Smooth muscle cell (in vitro differentiated cells): ENCODE measurements at regions not wholly inside any gene's neighbourhood (a gene's known extent, or its start where the extent isn't known, plus 50 kb on each side); places are given as distances from the start of the nearest gene placed in this dataset.

Source experiments
- DNase-seq: peaks from one replicate; lab custom pipeline; 2025; ENCODE audit not compliant: unreplicated experiment; lab: John Stamatoyannopoulos, UW
- H2AFZ ChIP-seq: fragments of 200-600 bp; sonication (generic); 2 replicates; pipeline ENCODE4 v1.6.0; 2016; ENCODE audit warnings: antibody characterized with exemption, low read depth, mild to moderate bottlenecking
- H3F3A ChIP-seq: fragments of 200-600 bp; sonication (generic); 2 replicates; pipeline ENCODE4 v1.6.0; 2017; ENCODE audit warnings: antibody characterized with exemption, low read depth
- H3K27ac ChIP-seq: fragments of 200-600 bp; sonication (generic); 2 replicates; pipeline ENCODE4 v1.5.1; 2016; ENCODE audit warnings: low read depth, mild to moderate bottlenecking
- H3K27me3 ChIP-seq: fragments of 200-600 bp; sonication (generic); 2 replicates; pipeline ENCODE4 v1.6.1; 2016; ENCODE audit warnings: low read depth, mild to moderate bottlenecking
- H3K36me3 ChIP-seq: fragments of 200-600 bp; sonication (generic); 2 replicates; pipeline ENCODE4 v1.5.1; 2016; ENCODE audit warnings: low read depth
- H3K4me1 ChIP-seq: fragments of 200-600 bp; sonication (generic); 2 replicates; pipeline ENCODE4 v1.5.1; 2016; ENCODE audit warnings: low read depth
- H3K4me2 ChIP-seq: fragments of 200-600 bp; sonication (generic); 2 replicates; pipeline ENCODE4 v1.6.0; 2016; ENCODE audit warnings: mild to moderate bottlenecking
- H3K4me3 ChIP-seq: fragments of 200-600 bp; sonication (generic); 2 replicates; pipeline ENCODE4 v1.5.1; 2016; ENCODE audit warnings: mild to moderate bottlenecking
- H3K79me2 ChIP-seq: fragments of 200-600 bp; sonication (generic); 2 replicates; pipeline ENCODE4 v1.6.0; 2016; ENCODE audit warnings: low read depth, mild to moderate bottlenecking
- H3K9ac ChIP-seq: fragments of 200-600 bp; sonication (generic); 2 replicates; pipeline ENCODE4 v1.6.0; 2016; ENCODE audit warnings: low read depth
- H3K9me3 ChIP-seq: fragments of 200-600 bp; sonication (generic); replicated peaks from 2 replicates; pipeline ENCODE4 v1.5.1; 2016; ENCODE audit warnings: low read depth
- H4K20me1 ChIP-seq: fragments of 200-600 bp; sonication (generic); 2 replicates; pipeline ENCODE4 v1.6.0; 2016; ENCODE audit warnings: low read depth
- CTCF ChIP-seq: fragments of 200-600 bp; sonication (generic); IDR thresholded peaks from 2 replicates; pipeline ENCODE4 v1.5.1; 2017; ENCODE audit warnings: borderline replicate concordance, mild to moderate bottlenecking, antibody characterized with exemption; ENCODE audit not compliant: insufficient read depth, poor library complexity, severe bottlenecking
- WGBS: methylation state at CpG from one replicate; pipeline ENCODE4 v1.1.7; 2016; ENCODE audit warnings: low lambda C conversion rate; 5-methylcytosine and 5-hydroxymethylcytosine counted together

DNA sequence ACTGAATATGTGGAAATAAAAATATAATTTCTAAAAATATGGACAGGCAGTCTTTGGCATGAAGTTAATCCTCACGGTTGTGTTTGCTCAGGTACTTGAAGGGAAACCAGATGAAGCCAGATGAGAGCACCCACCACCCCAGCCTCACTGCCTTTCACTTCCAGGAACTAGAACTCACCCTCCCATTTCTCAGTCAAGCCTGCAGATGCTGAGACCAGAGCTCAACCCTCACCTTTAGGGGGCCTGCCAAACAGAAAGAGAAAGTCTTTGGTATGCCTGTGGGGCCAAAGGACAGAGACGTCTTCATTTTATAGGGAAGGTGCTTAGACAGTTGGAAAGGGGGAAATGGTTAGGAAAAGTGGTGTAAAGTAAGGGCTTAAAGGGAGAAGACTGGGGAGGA is 252.8 kb upstream of the PLET1 start:
- no peaks in the 10 kb centered on the region for H3K79me2 ChIP-seq
- H3K9ac ChIP-seq = no peak overlapping the region
- no peak for TF ChIP-seq CTCF
- H3K36me3 ChIP-seq = no peaks in the 10 kb centered on the region
- no peak overlapping the region for H2AFZ ChIP-seq
- H3K27ac ChIP-seq = no peak overlapping the region
- DNase-seq = no peak
- no peak overlapping the region for H3K4me3 ChIP-seq
- H3K9me3 ChIP-seq = no peaks in the 10 kb centered on the region
- H3K4me1 ChIP-seq = no peaks in the 10 kb centered on the region
- no peaks in the 10 kb centered on the region for H4K20me1 ChIP-seq
- no peak overlapping the region for H3K4me2 ChIP-seq
- H3K27me3 ChIP-seq = peaks cover 8% of the 10 kb centered on the region
- no peaks in the 10 kb centered on the region for H3F3A ChIP-seq
- WGBS = 81% methylated on average over 2 of the region's 2 CpGs

- H3K27ac ChIP-seq = no peak overlapping the region
- H4K20me1 ChIP-seq = no peaks in the 10 kb centered on the region
- no peak overlapping the region for H3K4me3 ChIP-seq
- 85% methylated on average over 5 of the region's 5 CpGs for WGBS
- no peak for DNase-seq
- no peak overlapping the region for H3K9ac ChIP-seq
- H3K4me1 ChIP-seq = no peaks in the 10 kb centered on the region
- no peaks in the 10 kb centered on the region for H3K79me2 ChIP-seq
- H2AFZ ChIP-seq = no peak overlapping the region
- TF ChIP-seq CTCF = no peak
- peaks cover 8% of the 10 kb centered on the region for H3K27me3 ChIP-seq
- H3K36me3 ChIP-seq = no peaks in the 10 kb centered on the region
- no peaks in the 10 kb centered on the region for H3K9me3 ChIP-seq
- no peak overlapping the region for H3K4me2 ChIP-seq
- no peaks in the 10 kb centered on the region for H3F3A ChIP-seq
These were observed 253.5 kb upstream of the PLET1 start for GRCh38 chr11:112514011-112514740.

- H3K79me2 ChIP-seq = no peaks in the 10 kb centered on the region
- no peak for DNase-seq
- no peaks in the 10 kb centered on the region for H3K36me3 ChIP-seq
- WGBS = 51% methylated on average over 2 of the region's 2 CpGs
- H4K20me1 ChIP-seq = no peaks in the 10 kb centered on the region
- no peak overlapping the region for H3K4me3 ChIP-seq
- H3F3A ChIP-seq = no peaks in the 10 kb centered on the region
- no peak for TF ChIP-seq CTCF
- no peak overlapping the region for H3K4me2 ChIP-seq
- H3K4me1 ChIP-seq = no peaks in the 10 kb centered on the region
- no peak overlapping the region for H3K27ac ChIP-seq
- no peaks in the 10 kb centered on the region for H3K9me3 ChIP-seq
- no peak overlapping the region for H2AFZ ChIP-seq
- no peak overlapping the region for H3K9ac ChIP-seq
- peaks cover 9% of the 10 kb centered on the region for H3K27me3 ChIP-seq
These were observed 255.6 kb upstream of the PLET1 start for GRCh38 chr11:112516261-112516660.

DNA sequence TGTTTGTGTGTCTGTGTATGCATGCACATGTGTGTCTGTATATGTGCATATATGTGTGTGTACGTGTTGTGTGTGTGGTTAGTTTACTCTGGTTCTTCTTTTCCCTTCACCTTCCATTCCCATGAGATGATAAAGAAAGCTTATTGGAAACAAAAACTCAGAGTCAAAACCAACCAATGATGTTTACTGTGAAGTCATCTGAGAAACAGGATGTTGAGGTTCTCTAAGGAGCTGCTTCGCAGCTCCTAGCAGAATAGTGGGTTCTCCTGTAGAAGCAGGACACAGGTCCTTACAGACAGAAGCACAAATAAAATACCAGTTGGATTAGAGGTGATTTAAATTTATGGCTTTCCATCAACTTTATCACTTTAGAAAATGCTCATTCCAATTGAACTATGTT is 256.1 kb upstream of the PLET1 start:
- no peak overlapping the region for H3K4me3 ChIP-seq
- H3K9me3 ChIP-seq = no peaks in the 10 kb centered on the region
- H3K4me1 ChIP-seq = no peaks in the 10 kb centered on the region
- no peak overlapping the region for H3K9ac ChIP-seq
- no peak overlapping the region for H3K4me2 ChIP-seq
- peaks cover 9% of the 10 kb centered on the region for H3K27me3 ChIP-seq
- no peaks in the 10 kb centered on the region for H4K20me1 ChIP-seq
- WGBS = 96% methylated on average over 2 of the region's 2 CpGs
- H2AFZ ChIP-seq = no peak overlapping the region
- H3K36me3 ChIP-seq = no peaks in the 10 kb centered on the region
- no peaks in the 10 kb centered on the region for H3K79me2 ChIP-seq
- H3F3A ChIP-seq = no peaks in the 10 kb centered on the region
- DNase-seq = no peak
- no peak for TF ChIP-seq CTCF
- no peak overlapping the region for H3K27ac ChIP-seq
